Adipocyte (in vitro differentiated cells): ENCODE measurements at regions not wholly inside any gene's neighbourhood (a gene's known extent, or its start where the extent isn't known, plus 50 kb on each side); places are given as distances from the start of the nearest gene placed in this dataset.
A peak's percentile ranks its signal among the peaks of the same experiment; 100 is the strongest.
"Not testable (repeated sequence)": the region's sequence is repeated elsewhere in the genome, so short reads cannot be mapped to it uniquely, and the experiment has no call there.

Source experiments
- DNase-seq: peaks from one replicate; pipeline ENCODE4 v3.0.0-alpha.2; 2015; ENCODE audit warnings: low read depth
- H3K27me3 ChIP-seq: replicated peaks from 2 replicates; pipeline ENCODE4 v1.7.0; 2013; ENCODE audit warnings: mild to moderate bottlenecking, low read length, moderate library complexity; ENCODE audit not compliant: control insufficient read depth, insufficient read depth
- H3K36me3 ChIP-seq: 2 replicates; pipeline ENCODE4 v1.7.0; 2013; ENCODE audit warnings: low read length, mild to moderate bottlenecking, moderate library complexity; ENCODE audit not compliant: control insufficient read depth, insufficient read depth, severe bottlenecking
- H3K4me1 ChIP-seq: 2 replicates; pipeline ENCODE4 v1.7.0; 2013; ENCODE audit warnings: mild to moderate bottlenecking, low read length, moderate library complexity; ENCODE audit not compliant: control insufficient read depth, insufficient read depth
- H3K4me3 ChIP-seq: 2 replicates; pipeline ENCODE4 v1.7.0; 2013; ENCODE audit warnings: mild to moderate bottlenecking, low read length, moderate library complexity
- H3K9ac ChIP-seq: 2 replicates; pipeline ENCODE4 v1.7.0; 2013; ENCODE audit warnings: mild to moderate bottlenecking, low read length, moderate library complexity
- H3K9me3 ChIP-seq: 2 replicates; pipeline ENCODE4 v1.7.0; 2013; ENCODE audit warnings: mild to moderate bottlenecking, low read length, moderate library complexity; ENCODE audit not compliant: control insufficient read depth

- H3K9me3 ChIP-seq, result no peaks in the 10 kb centered on the region
- H3K27me3 ChIP-seq, result no peaks in the 10 kb centered on the region
- no peak overlapping the region for H3K9ac ChIP-seq
- H3K4me3 ChIP-seq, result no peak overlapping the region
- no peak for DNase-seq
- H3K36me3 ChIP-seq, result no peaks in the 10 kb centered on the region
- peaks cover 4% of the 10 kb centered on the region for H3K4me1 ChIP-seq
Observed at GRCh38 chr11:121864660-121865059, 251.4 kb downstream of the BLID start.

GRCh38 chr11:121863126-121863525, 252.9 kb downstream of the BLID start:
- Histone ChIP-seq H3K4me1 (no peaks in the 10 kb centered on the region), H3K4me3 (no peak overlapping the region), H3K9ac (no peak overlapping the region), H3K27me3 (no peaks in the 10 kb centered on the region), H3K9me3 (no peaks in the 10 kb centered on the region), H3K36me3 (no peaks in the 10 kb centered on the region)
- DNase-seq, result no peak

GRCh38 chr11:121855138-121855537, 260.9 kb downstream of the BLID start:
- not testable (repeated sequence) for H3K4me1 ChIP-seq, H3K36me3 ChIP-seq, H3K4me3 ChIP-seq, H3K9me3 ChIP-seq, H3K9ac ChIP-seq, DNase-seq, H3K27me3 ChIP-seq

DNA sequence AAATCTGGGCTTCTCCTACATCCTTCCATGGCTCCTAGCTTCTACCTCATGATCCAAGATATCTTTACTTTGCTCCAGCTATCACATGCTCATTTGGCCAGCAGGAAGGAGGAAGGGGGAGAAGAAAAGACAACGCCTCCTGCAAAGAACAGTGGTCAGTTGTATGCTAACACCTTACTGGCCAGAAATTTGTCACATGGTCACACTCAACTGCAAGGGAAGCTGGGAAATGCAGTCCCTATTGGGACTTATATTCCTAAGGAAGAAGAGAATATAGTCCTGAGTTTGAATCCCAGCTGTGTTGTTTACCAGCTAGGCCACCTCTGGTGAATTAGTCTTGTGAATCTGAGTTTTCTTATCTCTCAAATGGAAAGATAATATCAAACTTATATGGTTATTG, 272.0 kb downstream of the BLID start:
- H3K27me3 ChIP-seq, result no peaks in the 10 kb centered on the region
- H3K9ac ChIP-seq, result no peak overlapping the region
- no peak overlapping the region for H3K4me3 ChIP-seq
- DNase-seq, result no peak
- H3K9me3 ChIP-seq, result no peaks in the 10 kb centered on the region
- H3K36me3 ChIP-seq, result no peaks in the 10 kb centered on the region
- peaks cover 13% of the 10 kb centered on the region for H3K4me1 ChIP-seq

GRCh38 chr11:121842192-121842585, 273.8 kb downstream of the BLID start:
- Histone ChIP-seq H3K4me3 (no peak overlapping the region), H3K27me3 (no peaks in the 10 kb centered on the region), H3K36me3 (no peaks in the 10 kb centered on the region), H3K9me3 (no peaks in the 10 kb centered on the region), H3K4me1 (peaks cover 13% of the 10 kb centered on the region), H3K9ac (no peak overlapping the region)
- no peak for DNase-seq

- H3K4me3 ChIP-seq, result no peak overlapping the region
- H3K9me3 ChIP-seq, result no peaks in the 10 kb centered on the region
- no peak overlapping the region for H3K9ac ChIP-seq
- H3K36me3 ChIP-seq, result no peaks in the 10 kb centered on the region
- H3K27me3 ChIP-seq, result no peaks in the 10 kb centered on the region
- DNase-seq, result peak; percentile 86
- peaks cover 13% of the 10 kb centered on the region for H3K4me1 ChIP-seq
Observed at GRCh38 chr11:121841487-121842191, 274.4 kb downstream of the BLID start.

DNA sequence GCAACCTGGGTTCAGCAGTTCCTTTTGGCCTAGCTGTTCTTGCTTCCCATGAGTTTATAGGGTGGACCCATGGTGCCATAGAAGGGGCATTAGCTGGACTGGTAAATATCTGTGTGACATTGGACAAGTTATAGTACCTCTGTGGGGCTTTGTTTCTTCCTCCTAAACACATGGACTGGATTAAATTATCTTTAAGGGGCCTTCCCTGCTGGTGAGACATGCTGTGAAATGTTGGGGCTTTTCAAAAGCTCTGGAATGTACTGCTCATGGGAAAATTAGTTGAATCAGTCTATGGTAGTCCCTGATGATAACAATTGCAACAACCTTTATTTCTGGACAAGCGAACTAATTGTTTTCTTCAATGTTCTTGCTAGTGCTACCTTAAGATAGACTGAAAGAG, 276.2 kb downstream of the BLID start:
- H3K27me3 ChIP-seq, result no peaks in the 10 kb centered on the region
- peaks cover 13% of the 10 kb centered on the region for H3K4me1 ChIP-seq
- peak; percentile 27 for DNase-seq
- peaks cover under 1% of the 10 kb centered on the region for H3K9me3 ChIP-seq
- H3K9ac ChIP-seq, result no peak overlapping the region
- H3K36me3 ChIP-seq, result no peaks in the 10 kb centered on the region
- H3K4me3 ChIP-seq, result no peak overlapping the region

DNA sequence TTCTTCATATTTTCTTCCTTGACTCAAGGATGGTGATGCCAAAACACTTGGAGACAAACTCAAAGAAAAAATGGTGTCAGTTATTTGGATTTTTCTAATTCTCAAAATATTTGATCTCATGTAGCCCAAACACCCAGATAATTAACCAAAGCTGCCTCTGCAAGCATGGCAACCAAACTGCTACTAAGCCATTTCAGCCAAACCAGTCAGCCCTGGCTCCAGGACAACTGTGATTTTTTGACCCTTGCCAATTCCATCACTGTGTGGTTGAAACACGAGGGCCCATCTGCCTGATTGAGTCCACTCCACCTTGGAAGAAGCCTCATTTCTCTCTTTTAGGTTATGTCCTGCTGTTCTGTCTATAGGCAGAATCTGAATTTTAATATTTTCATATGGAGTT, 277.4 kb downstream of the BLID start:
- Histone ChIP-seq H3K4me3 (no peak overlapping the region), H3K27me3 (no peaks in the 10 kb centered on the region), H3K36me3 (no peaks in the 10 kb centered on the region), H3K9me3 (peaks cover 13% of the 10 kb centered on the region), H3K4me1 (peaks cover 13% of the 10 kb centered on the region), H3K9ac (no peak overlapping the region)
- no peak for DNase-seq

- DNase-seq, result no peak
- Histone ChIP-seq H3K4me3 (no peak overlapping the region), H3K9ac (no peak overlapping the region), H3K36me3 (no peaks in the 10 kb centered on the region), H3K9me3 (peaks cover 19% of the 10 kb centered on the region), H3K27me3 (no peaks in the 10 kb centered on the region), H3K4me1 (peaks cover 5% of the 10 kb centered on the region)
Observed at GRCh38 chr11:121833970-121834369, 282.0 kb downstream of the BLID start.

DNA sequence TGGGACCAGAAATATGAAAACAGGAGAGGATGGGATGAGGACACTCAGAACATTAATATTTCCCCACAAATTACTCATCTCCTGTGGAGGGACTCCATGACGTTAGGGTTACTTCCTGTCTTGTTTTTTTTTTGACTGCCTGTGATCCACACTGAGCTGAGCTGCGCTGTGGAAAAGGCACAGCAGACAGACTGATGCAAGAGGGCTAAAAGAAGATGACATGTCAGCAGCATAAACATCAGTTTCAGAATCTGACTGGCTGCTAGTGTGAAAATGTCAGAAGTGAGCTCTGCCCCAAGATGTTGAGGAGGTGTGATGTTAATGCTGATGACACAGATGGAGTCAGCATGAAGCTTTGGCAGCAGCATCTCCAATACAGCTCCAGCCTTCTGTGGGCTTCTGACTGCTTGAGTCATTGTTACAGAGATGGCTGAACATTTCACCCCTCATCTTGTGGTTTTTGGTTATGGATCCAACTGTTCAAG, 286.8 kb downstream of the BLID start:
- no peaks in the 10 kb centered on the region for H3K27me3 ChIP-seq
- peak; percentile 93 for DNase-seq
- peak overlapping the region; percentile 10 for H3K4me3 ChIP-seq
- peaks cover 9% of the 10 kb centered on the region for H3K4me1 ChIP-seq
- peaks cover 12% of the 10 kb centered on the region for H3K9me3 ChIP-seq
- H3K9ac ChIP-seq, result peak overlapping the region; percentile 20
- no peaks in the 10 kb centered on the region for H3K36me3 ChIP-seq

GRCh38 chr11:121814962-121815361, 301.1 kb downstream of the BLID start:
- peaks cover 18% of the 10 kb centered on the region for H3K9me3 ChIP-seq
- no peak overlapping the region for H3K4me3 ChIP-seq
- H3K36me3 ChIP-seq, result no peaks in the 10 kb centered on the region
- no peak overlapping the region for H3K9ac ChIP-seq
- DNase-seq, result no peak
- H3K27me3 ChIP-seq, result no peaks in the 10 kb centered on the region
- H3K4me1 ChIP-seq, result no peaks in the 10 kb centered on the region

DNA sequence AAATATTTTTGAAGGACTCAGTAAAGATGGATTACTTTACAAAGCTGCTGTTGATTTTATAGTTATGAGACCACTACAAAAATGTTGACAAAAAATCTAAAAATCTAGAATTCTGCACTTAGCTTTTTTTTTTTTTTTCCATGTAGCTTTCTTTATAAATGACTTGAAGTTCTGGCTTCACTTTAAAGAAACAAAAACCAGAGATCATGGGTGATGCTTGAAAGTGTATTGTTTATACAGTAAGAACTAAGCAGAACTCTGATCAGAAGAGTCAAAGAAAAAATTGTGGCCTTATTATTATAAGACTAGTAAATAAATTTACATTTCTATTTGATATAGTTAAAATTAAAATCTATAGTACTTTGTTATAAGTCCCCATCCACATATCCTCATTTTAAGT, 301.7 kb downstream of the BLID start:
- no peak for DNase-seq
- H3K27me3 ChIP-seq, result no peaks in the 10 kb centered on the region
- no peak overlapping the region for H3K4me3 ChIP-seq
- no peak overlapping the region for H3K9ac ChIP-seq
- no peaks in the 10 kb centered on the region for H3K36me3 ChIP-seq
- H3K9me3 ChIP-seq, result peaks cover 18% of the 10 kb centered on the region
- H3K4me1 ChIP-seq, result no peaks in the 10 kb centered on the region
